ENCODE measurements at regions not wholly inside any gene's neighbourhood (a gene's known extent, or its start where the extent isn't known, plus 50 kb on each side); places are given as distances from the start of the nearest gene placed in this dataset.

DNA sequence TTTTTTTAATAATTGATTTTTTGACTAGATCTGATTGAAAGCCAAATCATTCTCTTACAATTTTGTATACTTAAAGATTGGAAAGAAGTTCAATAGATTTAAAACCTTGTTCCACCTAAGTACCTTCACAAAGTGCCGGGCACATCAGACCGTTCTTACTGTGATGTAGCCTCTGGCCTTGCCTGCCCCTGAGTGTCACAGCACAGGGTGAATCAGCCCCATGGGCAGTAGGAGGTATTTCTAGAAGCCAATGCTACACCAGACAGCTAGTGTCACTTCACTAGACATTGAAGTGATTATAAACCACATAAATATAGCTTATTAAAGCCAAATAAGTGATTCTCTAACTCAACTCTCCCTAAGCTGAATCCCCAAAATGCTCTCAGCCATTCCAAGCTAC is 131.3 kb downstream of the LACC1 start:
- H3K4me3 ChIP-seq = no peak overlapping the region
- 97 to 98% methylated on average over 2 of the region's 2 CpGs for WGBS, 2 donors
- no peaks in the 10 kb centered on the region for H3K9me3 ChIP-seq (ENCODE audit: control insufficient read depth in 4 of 4, insufficient read depth in 3 of 4, low read length in 3 of 4)
- H3K36me3 ChIP-seq (ENCODE audit: control insufficient read depth in 4 of 4, insufficient read depth in 4 of 4, low read length in 4 of 4) = no peaks in the 10 kb centered on the region
- no peaks in the 10 kb centered on the region for H3K27me3 ChIP-seq (ENCODE audit: control insufficient read depth in 3 of 3, insufficient read depth in 3 of 3, low read length in 2 of 3)
- ATAC-seq (ENCODE audit: insufficient read depth, low FRiP score) (no peak), DNase-seq (no peak)
- TF ChIP-seq, protein P1, sequence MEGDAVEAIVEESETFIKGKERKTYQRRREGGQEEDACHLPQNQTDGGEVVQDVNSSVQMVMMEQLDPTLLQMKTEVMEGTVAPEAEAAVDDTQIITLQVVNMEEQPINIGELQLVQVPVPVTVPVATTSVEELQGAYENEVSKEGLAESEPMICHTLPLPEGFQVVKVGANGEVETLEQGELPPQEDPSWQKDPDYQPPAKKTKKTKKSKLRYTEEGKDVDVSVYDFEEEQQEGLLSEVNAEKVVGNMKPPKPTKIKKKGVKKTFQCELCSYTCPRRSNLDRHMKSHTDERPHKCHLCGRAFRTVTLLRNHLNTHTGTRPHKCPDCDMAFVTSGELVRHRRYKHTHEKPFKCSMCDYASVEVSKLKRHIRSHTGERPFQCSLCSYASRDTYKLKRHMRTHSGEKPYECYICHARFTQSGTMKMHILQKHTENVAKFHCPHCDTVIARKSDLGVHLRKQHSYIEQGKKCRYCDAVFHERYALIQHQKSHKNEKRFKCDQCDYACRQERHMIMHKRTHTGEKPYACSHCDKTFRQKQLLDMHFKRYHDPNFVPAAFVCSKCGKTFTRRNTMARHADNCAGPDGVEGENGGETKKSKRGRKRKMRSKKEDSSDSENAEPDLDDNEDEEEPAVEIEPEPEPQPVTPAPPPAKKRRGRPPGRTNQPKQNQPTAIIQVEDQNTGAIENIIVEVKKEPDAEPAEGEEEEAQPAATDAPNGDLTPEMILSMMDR (IDR thresholded peaks at IDR 0.05; ENCODE audit: control extremely low read depth, extremely low read depth) = no peak
- H3K9ac ChIP-seq (ENCODE audit: insufficient read depth in 1 of 2, low read length in 2 of 2) = no peak overlapping the region
- H3K4me1 ChIP-seq (ENCODE audit: control insufficient read depth in 5 of 5, insufficient read depth in 5 of 5, low read length in 5 of 5) = peaks cover 0 to 13% (median 7%) of the 10 kb centered on the region in 5 donors
- no peak overlapping the region for H3K27ac ChIP-seq (ENCODE audit: low read depth in 1 of 2, low read length in 1 of 2)

DNA sequence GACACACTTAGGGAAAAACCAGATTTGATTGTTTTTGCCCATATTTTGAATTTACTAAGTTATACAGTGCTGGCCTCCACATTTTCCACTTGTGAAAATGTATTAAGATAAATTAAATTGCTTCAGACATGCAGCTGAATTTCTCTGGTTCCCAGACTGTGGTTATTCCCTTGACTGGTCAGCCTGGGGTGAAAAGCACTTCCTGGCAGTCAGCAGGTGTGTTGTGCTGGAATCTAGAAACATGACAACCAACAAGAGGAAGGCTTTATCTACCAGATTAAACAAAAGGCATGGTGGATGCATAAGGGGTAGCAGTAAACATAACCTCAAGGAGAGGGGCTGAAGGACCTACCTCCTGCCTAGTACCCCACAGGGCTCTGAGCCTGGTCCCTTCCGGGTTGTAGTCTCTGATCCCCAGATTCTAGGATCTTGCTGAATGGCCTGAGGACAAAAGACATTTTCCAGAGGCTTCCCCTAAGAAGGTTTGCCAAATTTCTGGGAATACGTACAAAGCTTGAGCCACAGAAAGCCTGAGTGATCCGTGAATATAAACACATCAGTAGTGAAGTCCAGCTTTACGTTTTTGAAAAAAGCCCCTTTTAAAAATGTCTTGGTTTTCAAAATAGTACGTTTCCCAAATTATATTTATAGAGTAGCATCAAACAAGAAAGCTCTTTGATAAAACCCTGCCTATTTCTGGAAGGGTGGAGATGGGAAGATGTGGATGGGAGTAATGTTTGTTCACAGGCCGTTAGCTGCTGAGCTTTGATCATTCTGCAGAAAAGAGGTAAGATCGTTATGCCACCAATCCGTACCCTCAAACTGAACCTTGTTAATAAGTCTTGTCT is 133.4 kb downstream of the LACC1 start:
- WGBS, 2 donors = 77 to 86% methylated on average over 8 of the region's 8 CpGs
- DNase-seq = peak in 2 of 3 donors; percentile 15 to 42
- H3K9ac ChIP-seq (ENCODE audit: insufficient read depth in 1 of 2, low read length in 2 of 2) = no peak overlapping the region
- peak overlapping the region in 1 of 2 donors; percentile 47 for H3K27ac ChIP-seq (ENCODE audit: low read depth in 1 of 2, low read length in 1 of 2)
- H3K4me3 ChIP-seq = no peak overlapping the region
- H3K4me1 ChIP-seq (ENCODE audit: control insufficient read depth in 5 of 5, insufficient read depth in 5 of 5, low read length in 5 of 5) = peaks cover 0 to 13% (median 7%) of the 10 kb centered on the region in 5 donors
- no peaks in the 10 kb centered on the region for H3K27me3 ChIP-seq (ENCODE audit: control insufficient read depth in 3 of 3, insufficient read depth in 3 of 3, low read length in 2 of 3)
- no peaks in the 10 kb centered on the region for H3K36me3 ChIP-seq (ENCODE audit: control insufficient read depth in 4 of 4, insufficient read depth in 4 of 4, low read length in 4 of 4)
- TF ChIP-seq, protein P1 (IDR thresholded peaks at IDR 0.05; ENCODE audit: control extremely low read depth, extremely low read depth) = no peak
- ATAC-seq (ENCODE audit: insufficient read depth, low FRiP score) = no peak
- H3K9me3 ChIP-seq (ENCODE audit: control insufficient read depth in 4 of 4, insufficient read depth in 3 of 4, low read length in 3 of 4) = no peaks in the 10 kb centered on the region

DNA sequence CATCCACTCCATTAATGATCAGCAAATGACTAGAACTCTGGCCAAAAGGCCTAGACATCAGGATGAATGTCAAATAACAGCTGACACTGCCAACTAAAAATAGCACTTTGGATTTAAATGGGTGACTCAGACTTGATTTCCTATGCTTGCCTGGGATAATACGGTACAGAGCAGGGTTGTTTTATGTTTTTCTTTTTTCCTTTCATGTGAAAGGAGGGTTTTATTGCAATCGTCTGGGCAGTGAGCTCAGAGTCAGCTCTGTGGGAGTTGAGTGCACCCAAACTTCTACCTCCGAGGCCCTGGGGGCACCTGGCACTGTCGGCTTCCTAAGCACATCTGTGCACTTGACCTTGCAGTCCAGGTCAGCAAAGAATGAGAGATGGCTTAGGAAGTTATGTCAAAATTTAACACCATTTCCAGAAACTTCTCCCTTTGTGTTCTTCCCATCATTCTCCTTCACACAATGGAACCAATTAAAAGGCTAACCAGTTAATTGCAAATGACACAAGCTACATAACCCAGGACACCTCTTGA is 134.1 kb downstream of the LACC1 start:
- Histone ChIP-seq H3K9me3 (ENCODE audit: control insufficient read depth in 4 of 4, insufficient read depth in 3 of 4, low read length in 3 of 4) (no peaks in the 10 kb centered on the region), H3K27ac (ENCODE audit: low read depth in 1 of 2, low read length in 1 of 2) (peak overlapping the region in 1 of 2 donors; percentile 47), H3K4me3 (no peak overlapping the region), H3K27me3 (ENCODE audit: control insufficient read depth in 3 of 3, insufficient read depth in 3 of 3, low read length in 2 of 3) (no peaks in the 10 kb centered on the region), H3K36me3 (ENCODE audit: control insufficient read depth in 4 of 4, insufficient read depth in 4 of 4, low read length in 4 of 4) (no peaks in the 10 kb centered on the region), H3K4me1 (ENCODE audit: control insufficient read depth in 5 of 5, insufficient read depth in 5 of 5, low read length in 5 of 5) (peaks cover 0 to 17% (median 7%) of the 10 kb centered on the region in 5 donors), H3K9ac (ENCODE audit: insufficient read depth in 1 of 2, low read length in 2 of 2) (no peak overlapping the region)
- ATAC-seq (ENCODE audit: insufficient read depth, low FRiP score) (no peak), DNase-seq (peak in 2 of 3 donors; percentile 13 to 50)
- WGBS, 2 donors = 51 to 82% methylated on average over 4 of the region's 4 CpGs
- TF ChIP-seq, protein P1 (IDR thresholded peaks at IDR 0.05; ENCODE audit: control extremely low read depth, extremely low read depth) = no peak
